Right atrium auricular region (tissue), 2 donors: ENCODE measurements at regions not wholly inside any gene's neighbourhood (a gene's known extent, or its start where the extent isn't known, plus 50 kb on each side); places are given as distances from the start of the nearest gene placed in this dataset.

Experiments
- DNase-seq: peaks from one replicate; pipeline ENCODE4 v3.0.0-alpha.2; 2019; ENCODE audit warnings: low spot score
- H3K27ac ChIP-seq, 2 donors: fragments of 200-600 bp; sonication (generic); 1 replicate in 1 of 2; 2 replicates in 1 of 2; pipeline ENCODE4 v1.5.1; 2016 to 2019
- H3K27me3 ChIP-seq, 2 donors: fragments of 200-600 bp; sonication (generic); one replicate each; pipeline versions ENCODE4 v1.5.1 to v1.6.0; 2017 to 2019
- H3K36me3 ChIP-seq: fragments of 200-600 bp; sonication (generic); one replicate; pipeline ENCODE4 v1.5.1; 2016
- H3K4me1 ChIP-seq, 2 donors: fragments of 200-600 bp; sonication (generic); one replicate each; pipeline versions ENCODE4 v1.5.1 to v1.6.0; 2017 to 2019
- H3K4me3 ChIP-seq, 2 donors: fragments of 200-600 bp; sonication (generic); 1 replicate in 1 of 2; 2 replicates in 1 of 2; pipeline ENCODE4 v1.5.1; 2017 to 2019; ENCODE audit warnings: mild to moderate bottlenecking in 1 of 2, moderate library complexity in 1 of 2
- H3K9me3 ChIP-seq, 2 donors: fragments of 200-600 bp; sonication (generic); one replicate each; pipeline ENCODE4 v1.5.1; 2019
- CTCF ChIP-seq, 2 donors: fragments of 200-600 bp; sonication (generic); IDR thresholded peaks; one replicate each; pipeline ENCODE4 v1.5.1; 2019; ENCODE audit warnings: antibody characterized with exemption in 2 of 2

- no peak for DNase-seq
- no peak overlapping the region for H3K4me3 ChIP-seq
- H3K36me3 ChIP-seq: no peaks in the 10 kb centered on the region
- H3K27me3 ChIP-seq: no peaks in the 10 kb centered on the region
- H3K9me3 ChIP-seq: no peaks in the 10 kb centered on the region
- H3K4me1 ChIP-seq: no peaks in the 10 kb centered on the region
- TF ChIP-seq CTCF (IDR thresholded peaks at IDR 0.05): no peak
- no peak overlapping the region for H3K27ac ChIP-seq
Measured at GRCh38 chr10:128365156-128365725, 239.0 kb upstream of the MKI67 start.

- H3K4me1 ChIP-seq: no peaks in the 10 kb centered on the region
- TF ChIP-seq CTCF (IDR thresholded peaks at IDR 0.05): no peak
- no peaks in the 10 kb centered on the region for H3K36me3 ChIP-seq
- H3K9me3 ChIP-seq: no peaks in the 10 kb centered on the region
- no peak overlapping the region for H3K4me3 ChIP-seq
- no peak for DNase-seq
- H3K27me3 ChIP-seq: no peaks in the 10 kb centered on the region
- no peak overlapping the region for H3K27ac ChIP-seq
Measured at GRCh38 chr10:128367807-128368206, 241.6 kb upstream of the MKI67 start.

GRCh38 chr10:128369101-128369650 lies 243.0 kb upstream of the MKI67 start:
- Histone ChIP-seq H3K9me3 (no peaks in the 10 kb centered on the region), H3K36me3 (no peaks in the 10 kb centered on the region), H3K4me1 (no peaks in the 10 kb centered on the region), H3K4me3 (no peak overlapping the region), H3K27ac (no peak overlapping the region), H3K27me3 (no peaks in the 10 kb centered on the region)
- TF ChIP-seq CTCF (IDR thresholded peaks at IDR 0.05): no peak
- no peak for DNase-seq

GRCh38 chr10:128373071-128373749 lies 247.0 kb upstream of the MKI67 start:
- Histone ChIP-seq H3K4me1 (no peaks in the 10 kb centered on the region), H3K27ac (no peak overlapping the region), H3K9me3 (no peaks in the 10 kb centered on the region), H3K27me3 (no peaks in the 10 kb centered on the region), H3K36me3 (no peaks in the 10 kb centered on the region), H3K4me3 (no peak overlapping the region)
- no peak for DNase-seq
- TF ChIP-seq CTCF (IDR thresholded peaks at IDR 0.05): no peak

- Histone ChIP-seq H3K4me3 (no peak overlapping the region), H3K27me3 (no peaks in the 10 kb centered on the region), H3K36me3 (no peaks in the 10 kb centered on the region), H3K9me3 (no peaks in the 10 kb centered on the region), H3K4me1 (no peaks in the 10 kb centered on the region), H3K27ac (no peak overlapping the region)
- TF ChIP-seq CTCF (IDR thresholded peaks at IDR 0.05): no peak
- DNase-seq: no peak
Measured at GRCh38 chr10:128373831-128374230, 247.6 kb upstream of the MKI67 start.
